ENCODE measurements at regions not wholly inside any gene's neighbourhood (a gene's known extent, or its start where the extent isn't known, plus 50 kb on each side); places are given as distances from the start of the nearest gene placed in this dataset.

- no peak for DNase-seq
Measured at GRCh38 chr12:111085096-111085495, 164.7 kb upstream of the MYL2 start.

GRCh38 chr12:111084605-111085004, 164.2 kb upstream of the MYL2 start:
- no peak for DNase-seq

- DNase-seq: no peak
Measured at GRCh38 chr12:111084158-111084557, 163.8 kb upstream of the MYL2 start.

- no peak for DNase-seq
Measured at GRCh38 chr12:111081600-111081999, 161.2 kb upstream of the MYL2 start.

DNA sequence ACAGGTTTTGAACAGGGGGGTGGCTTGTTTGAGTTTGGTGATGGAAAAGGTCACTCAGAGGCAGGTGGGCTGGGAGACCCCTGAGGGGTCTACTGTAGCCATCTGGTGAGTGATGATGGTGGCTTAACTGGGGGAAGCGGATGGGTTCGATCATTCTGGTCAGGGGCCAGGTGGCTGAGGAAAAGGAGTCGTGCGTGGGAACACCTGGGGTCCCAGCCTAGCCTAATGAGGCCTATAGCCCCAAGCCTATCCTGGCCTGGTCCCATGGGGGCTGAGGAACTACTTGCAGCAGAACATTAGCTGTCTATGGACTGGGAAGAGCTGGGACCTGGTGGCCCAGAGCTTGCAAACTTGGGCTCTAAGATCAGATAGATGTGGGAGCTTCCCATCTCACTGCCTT, 158.4 kb upstream of the MYL2 start:
- DNase-seq: no peak

- DNase-seq: no peak
Measured at GRCh38 chr12:111076611-111077451, 156.5 kb upstream of the MYL2 start.

GRCh38 chr12:111076199-111076598, 155.8 kb upstream of the MYL2 start:
- DNase-seq: no peak

- DNase-seq: no peak
Measured at GRCh38 chr12:111074965-111075364, 154.6 kb upstream of the MYL2 start.

DNA sequence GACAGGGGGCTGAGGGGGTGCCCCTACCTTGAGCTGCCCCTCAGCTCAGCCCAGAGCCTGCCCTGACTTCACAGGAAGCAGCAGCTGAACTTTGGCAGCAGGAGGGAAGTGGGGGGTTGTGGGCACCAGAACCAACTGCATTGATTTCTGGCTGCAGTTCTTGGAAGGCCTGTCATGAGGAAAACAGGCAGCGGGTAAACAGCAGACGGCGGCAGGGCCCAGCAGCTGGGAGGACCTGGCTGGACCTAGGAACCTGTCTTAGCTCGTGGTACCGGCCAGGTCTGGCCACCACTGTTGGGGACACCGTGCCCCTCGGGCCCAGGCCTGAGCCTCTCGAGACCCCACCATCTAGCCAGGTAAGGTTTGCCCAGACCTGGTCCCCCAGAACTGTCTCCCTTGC, 154.2 kb upstream of the MYL2 start:
- DNase-seq: no peak

GRCh38 chr12:111073370-111073769, 153.0 kb upstream of the MYL2 start:
- no peak for DNase-seq

GRCh38 chr12:111072299-111072698, 151.9 kb upstream of the MYL2 start:
- DNase-seq: no peak

DNA sequence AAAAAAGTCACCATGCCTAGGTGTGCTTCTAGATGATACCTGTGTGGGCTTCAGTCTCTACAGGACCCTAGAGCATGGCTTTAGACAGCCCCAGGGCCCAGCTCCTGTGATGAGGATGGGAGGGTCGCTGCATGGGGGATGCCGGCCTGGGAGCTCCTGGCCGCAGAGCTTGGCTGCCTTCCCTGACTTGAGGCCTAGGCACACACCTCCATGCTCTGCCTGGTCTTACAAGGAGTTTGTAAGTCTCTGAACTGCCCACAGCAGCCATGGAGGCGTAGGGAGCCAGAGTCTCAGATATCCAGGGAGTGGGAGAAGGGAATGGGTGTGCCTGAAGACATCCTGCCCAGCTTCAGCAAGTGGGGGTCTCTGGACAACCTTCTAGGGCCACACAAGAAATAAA, 149.5 kb upstream of the MYL2 start:
- no peak for DNase-seq

- DNase-seq: no peak
Measured at GRCh38 chr12:111068290-111068689, 147.9 kb upstream of the MYL2 start.

DNA sequence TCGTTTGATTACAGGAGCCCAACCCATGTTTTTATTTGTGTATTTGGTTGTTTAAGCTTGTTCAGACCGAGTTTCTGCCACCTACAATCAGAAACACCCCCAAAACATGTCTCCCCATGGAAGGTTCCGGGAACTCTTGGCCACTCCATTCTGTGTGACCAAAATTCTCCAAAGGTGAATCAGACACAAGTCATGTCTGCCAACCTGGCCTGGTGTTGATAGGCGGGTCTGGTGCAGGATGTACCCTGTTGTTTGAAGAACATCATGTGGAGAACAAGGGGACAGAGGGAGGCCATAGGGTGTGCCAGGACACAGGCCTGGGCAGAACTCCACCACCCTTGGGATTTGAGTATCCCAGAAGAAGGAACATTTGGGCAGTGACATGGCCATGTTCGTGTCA, 147.1 kb upstream of the MYL2 start:
- no peak for DNase-seq

- no peak for DNase-seq
Measured at GRCh38 chr12:111066744-111067437, 146.5 kb upstream of the MYL2 start.

DNA sequence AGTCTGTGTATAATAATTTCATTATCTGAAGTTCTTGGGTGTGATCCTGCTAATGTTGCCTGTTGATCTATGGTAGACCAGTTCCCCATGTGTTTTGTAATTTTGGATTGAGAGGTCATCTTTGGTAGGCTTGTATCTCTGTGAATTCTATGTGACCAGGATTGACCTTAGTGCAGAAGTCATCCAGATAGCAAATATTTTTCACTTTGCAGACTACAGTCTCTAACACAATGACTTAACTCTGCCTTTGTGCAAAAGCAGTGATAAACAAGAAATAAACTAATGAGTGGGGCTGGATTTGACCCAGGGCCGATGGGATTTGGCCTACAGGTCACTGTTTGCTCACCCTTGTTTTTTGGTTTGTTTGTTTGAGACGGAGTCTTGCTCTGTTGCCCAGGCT, 144.6 kb upstream of the MYL2 start:
- no peak for DNase-seq

DNA sequence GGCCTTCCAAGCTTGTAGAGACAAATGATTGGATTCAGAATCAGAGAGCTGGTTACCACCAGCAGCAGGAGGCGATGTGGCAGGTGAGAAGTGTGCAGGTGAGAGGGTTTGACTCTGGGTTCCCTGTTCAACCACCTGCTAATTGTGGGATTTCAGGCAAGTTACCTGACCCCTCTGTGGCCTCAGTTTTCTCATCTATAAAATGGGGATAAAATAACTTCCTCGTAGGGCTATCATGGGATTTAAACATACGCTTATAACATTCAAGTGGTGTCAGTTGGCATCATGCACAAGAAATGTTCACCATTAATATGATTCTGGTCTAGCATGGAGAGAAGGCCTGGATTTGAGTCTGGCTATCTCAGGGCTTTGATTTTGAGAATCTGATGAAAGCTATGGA, 143.8 kb upstream of the MYL2 start:
- no peak for DNase-seq

DNA sequence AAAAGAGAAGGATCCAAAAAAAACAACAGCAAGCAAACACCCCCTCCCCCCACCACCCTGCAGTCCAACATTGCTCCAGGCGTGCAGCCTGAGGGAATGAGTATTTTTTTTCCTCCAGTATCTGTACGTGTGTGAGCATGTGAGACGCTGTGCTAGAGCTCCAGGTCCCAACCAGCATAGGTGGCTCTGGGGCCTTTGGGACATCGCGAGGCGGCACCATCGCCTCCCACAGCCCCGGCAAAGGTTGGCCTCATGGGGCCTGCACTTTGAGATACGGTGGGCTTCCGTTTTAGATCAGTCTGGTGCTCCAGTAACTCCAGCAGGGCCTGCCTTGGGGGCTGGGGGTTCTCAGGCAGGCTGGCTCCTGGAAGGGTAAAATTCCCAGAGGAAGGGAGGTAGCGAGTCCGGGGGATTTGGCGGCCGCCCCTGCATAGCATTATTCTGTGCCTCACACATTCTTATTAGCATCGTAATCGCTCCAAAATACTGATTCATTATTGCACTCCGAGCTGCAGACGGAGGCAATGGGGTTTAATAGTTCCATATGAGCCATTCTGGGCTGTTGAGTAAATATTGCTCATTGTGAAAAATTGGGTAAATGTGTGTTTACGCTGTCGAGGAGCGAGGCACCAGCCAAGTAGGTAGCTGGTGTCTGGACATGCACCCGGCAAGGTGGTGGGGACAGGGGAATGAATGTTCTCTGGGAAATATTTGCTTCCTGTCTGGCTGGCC, 143.1 kb upstream of the MYL2 start:
- no peak for DNase-seq

GRCh38 chr12:111057701-111058425, 137.5 kb upstream of the MYL2 start:
- no peak for DNase-seq

DNA sequence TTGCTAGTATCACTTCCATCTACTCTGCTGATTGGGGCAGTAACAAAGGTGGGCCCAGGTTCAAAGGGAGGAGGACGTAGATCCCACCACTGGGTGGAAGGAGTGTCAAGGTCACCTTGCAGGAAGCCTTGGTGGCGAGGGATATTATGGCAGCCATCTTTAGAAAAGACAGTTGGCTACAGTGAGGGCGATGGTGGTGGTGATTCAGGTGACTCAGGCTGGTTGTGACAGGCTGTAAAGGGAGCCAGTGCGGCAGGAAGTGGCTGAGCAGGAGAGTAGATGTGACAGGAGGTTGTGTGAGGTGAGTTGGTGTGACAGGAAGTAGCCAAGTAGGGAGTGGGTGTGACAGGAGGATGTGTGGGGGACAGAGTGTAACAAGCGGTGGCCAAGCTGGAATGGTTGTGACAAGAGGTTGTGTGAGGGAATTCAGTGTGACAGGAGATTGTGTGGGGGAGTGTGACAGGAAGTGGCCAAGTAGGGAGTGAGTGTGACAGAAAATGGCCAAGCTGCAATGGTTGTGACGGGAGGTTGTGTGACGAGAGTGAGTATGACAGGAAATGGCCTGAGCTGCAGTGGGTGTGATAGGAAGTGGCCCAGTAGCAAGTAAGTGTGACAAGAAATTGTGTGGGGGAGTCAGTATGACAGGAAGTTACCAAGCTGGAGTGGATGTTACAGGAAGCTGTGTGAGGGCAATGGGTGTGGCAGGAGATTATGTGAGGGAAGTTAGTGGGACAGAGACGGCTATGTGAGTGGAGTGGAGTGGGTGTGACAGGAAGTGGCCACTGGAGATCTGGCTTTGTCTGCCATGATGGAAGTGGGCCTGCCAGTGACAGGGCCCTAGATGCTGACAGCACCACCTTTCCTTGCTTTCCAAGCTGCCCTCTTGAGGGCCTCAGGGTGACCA, 136.5 kb upstream of the MYL2 start:
- DNase-seq: no peak
